ENCODE measurements at regions not wholly inside any gene's neighbourhood (a gene's known extent, or its start where the extent isn't known, plus 50 kb on each side); places are given as distances from the start of the nearest gene placed in this dataset.

GRCh38 chr11:70828593-70829082 is 423.7 kb downstream of the SHANK2 start:
- DNase-seq (ENCODE audit: low read depth, low spot score): no peak
- no peak overlapping the region for H3K4me3 ChIP-seq (ENCODE audit: low read length)

GRCh38 chr11:70829134-70829885 is 423.1 kb downstream of the SHANK2 start:
- no peak overlapping the region for H3K4me3 ChIP-seq (ENCODE audit: low read length)
- no peak for DNase-seq (ENCODE audit: low read depth, low spot score)

GRCh38 chr11:70829886-70830272 is 422.5 kb downstream of the SHANK2 start:
- no peak overlapping the region for H3K4me3 ChIP-seq (ENCODE audit: low read length)
- DNase-seq (ENCODE audit: low read depth, low spot score): no peak

DNA sequence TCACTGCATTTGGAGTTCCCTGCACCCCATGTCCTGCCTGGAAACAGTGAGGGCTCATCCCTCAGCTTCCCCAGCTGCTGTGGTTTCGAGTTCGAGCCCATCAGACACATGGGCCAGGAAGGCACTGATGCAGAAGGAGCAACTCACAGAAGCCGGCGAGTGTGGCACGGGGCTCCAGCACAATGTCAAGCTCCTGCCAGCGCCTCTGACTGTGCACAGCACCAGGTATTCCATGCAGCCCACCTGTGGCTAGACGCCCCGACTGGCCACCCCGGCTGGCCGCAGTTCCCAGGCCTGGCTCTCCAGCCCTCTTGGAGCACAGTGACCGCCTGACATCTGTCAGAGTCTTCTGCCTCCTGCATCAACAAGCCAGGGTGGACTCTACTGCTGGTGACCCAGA is 419.4 kb downstream of the SHANK2 start:
- DNase-seq (ENCODE audit: low read depth, low spot score): no peak
- H3K4me3 ChIP-seq (ENCODE audit: low read length): no peak overlapping the region

GRCh38 chr11:70833554-70833953 is 418.8 kb downstream of the SHANK2 start:
- DNase-seq (ENCODE audit: low read depth, low spot score): no peak
- no peak overlapping the region for H3K4me3 ChIP-seq (ENCODE audit: low read length)

DNA sequence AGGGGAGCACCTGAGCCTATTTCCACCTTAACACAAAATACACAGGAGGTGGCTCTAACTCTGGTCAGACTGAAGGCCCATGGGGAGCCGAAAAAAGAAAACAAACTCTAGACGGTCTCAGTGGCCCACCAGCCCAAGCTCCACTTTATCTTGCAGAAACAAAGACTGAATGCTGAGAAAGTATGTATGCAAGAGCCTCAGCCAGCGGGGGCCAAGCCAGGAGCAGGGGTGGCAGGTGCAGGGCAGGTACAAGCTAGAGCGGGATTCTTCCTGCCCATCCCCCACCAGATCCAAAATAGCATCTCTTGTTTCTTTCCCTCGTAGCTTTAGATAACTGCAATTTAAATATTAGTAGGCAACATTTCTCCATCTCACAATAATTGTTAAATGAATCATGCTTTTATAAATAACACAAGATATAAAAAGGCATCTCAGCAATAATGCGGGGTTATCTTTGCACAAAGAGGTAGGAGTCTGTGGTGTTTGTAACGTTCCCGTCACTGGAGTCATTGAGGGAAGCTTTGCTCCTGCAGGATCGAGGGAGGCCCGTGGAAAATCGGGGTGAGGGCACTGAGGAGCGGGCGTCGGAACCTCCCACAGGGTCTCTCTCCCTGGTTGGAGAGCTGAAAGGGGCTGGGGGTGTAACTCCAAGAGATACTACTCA is 418.0 kb downstream of the SHANK2 start:
- no peak for DNase-seq (ENCODE audit: low read depth, low spot score)
- no peak overlapping the region for H3K4me3 ChIP-seq (ENCODE audit: low read length)

- no peak overlapping the region for H3K4me3 ChIP-seq (ENCODE audit: low read length)
- no peak for DNase-seq (ENCODE audit: low read depth, low spot score)
These were observed 417.3 kb downstream of the SHANK2 start for GRCh38 chr11:70834984-70835560.

DNA sequence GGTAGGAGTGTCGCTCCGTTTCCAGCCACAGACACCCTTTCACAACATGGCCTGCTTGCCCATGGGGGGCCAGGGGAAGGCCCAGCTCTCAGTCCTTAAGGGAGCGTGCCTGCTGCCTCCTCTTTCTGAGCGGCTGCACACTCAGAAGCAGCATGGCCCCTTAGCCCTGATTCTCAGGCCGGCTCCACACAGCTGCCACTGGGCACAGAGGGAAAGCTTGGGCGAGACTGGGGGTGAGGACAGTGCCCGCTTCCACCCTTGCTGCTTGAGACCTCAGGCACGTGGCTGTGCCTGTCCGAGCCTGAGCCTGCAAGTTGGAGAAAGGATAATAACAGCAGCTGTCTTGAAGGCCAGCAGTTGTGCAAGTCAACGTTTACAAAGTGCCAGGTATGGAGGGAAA is 416.3 kb downstream of the SHANK2 start:
- no peak for DNase-seq (ENCODE audit: low read depth, low spot score)
- H3K4me3 ChIP-seq (ENCODE audit: low read length): no peak overlapping the region

DNA sequence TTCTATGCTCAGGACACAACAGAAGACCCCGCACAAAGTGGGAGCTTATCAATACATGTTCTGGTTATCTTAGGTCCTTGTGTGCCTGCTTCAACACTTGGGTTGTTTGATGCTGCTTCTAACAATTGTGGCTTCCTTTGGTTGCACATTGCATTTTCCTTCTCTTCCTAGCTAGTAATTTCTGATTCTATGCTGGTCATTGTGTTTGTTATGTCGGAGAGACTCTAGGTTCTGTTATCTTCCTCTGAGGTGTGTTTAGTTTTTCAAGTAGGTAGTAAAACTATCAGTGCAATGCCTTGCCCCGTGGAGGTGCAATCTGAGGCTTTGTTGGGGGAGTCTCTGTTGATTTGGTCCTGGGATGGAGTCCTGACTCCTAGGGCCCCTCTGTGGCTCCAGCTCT is 414.2 kb downstream of the SHANK2 start:
- H3K4me3 ChIP-seq (ENCODE audit: low read length): no peak overlapping the region
- no peak for DNase-seq (ENCODE audit: low read depth, low spot score)

DNA sequence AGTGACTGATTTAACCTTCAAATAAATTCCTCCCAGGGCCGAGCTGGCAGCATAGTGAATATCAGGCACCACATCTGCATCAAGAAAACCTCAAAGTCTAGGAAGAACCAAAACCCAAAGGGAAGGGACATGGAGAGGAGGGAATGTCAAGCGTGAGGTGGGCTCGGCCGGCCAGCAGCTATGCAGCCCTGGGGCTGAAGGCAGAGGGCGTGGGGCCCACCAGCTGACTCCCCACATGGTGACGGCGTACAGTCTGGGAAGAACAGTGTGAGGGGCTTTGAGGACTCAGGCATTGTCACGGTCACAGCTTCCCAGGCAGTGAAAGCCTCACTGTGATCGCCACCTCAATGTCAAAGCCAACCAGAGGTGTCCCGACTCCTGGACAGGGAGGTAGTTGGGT is 412.5 kb downstream of the SHANK2 start:
- H3K4me3 ChIP-seq (ENCODE audit: low read length): no peak overlapping the region
- no peak for DNase-seq (ENCODE audit: low read depth, low spot score)

DNA sequence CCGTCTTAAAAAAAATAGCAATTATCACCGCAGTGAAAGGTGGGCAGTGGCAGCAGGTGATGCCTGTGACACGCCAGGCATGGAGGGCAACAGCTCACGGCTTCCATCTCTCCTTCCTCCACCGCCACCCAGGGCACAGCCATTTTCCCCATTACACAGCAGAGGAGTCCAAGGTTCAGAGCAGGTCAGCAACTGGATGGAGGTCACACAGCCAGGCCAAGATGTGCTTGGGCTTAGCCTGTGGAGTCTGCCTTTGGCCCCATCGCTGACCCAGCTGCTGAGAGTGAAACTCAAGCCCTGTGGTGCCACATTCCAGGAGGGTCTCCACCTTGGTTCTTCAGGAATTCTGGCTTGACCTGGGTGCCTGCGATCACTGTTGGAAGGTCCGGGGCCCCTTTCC is 411.1 kb downstream of the SHANK2 start:
- DNase-seq (ENCODE audit: low read depth, low spot score): no peak
- no peak overlapping the region for H3K4me3 ChIP-seq (ENCODE audit: low read length)

DNA sequence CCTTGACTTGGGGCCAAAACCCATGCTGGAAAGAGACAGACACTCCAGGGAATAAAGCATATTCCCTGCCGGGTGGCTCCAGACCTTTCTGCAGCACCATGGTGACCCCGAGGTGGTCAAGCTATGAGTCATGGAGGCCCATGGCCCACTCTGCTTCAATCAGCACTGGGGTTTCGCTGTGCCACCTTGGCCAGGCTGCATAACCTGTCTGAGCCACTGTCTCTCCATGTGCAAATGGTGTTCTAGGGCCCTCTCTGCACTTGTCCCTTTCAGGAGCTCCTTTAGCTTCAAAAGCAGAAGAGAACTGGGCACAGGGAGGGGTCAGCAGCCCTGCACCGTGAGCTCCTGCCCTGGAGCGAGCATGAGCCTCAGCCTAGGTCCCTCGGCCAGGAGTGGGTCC is 410.1 kb downstream of the SHANK2 start:
- no peak overlapping the region for H3K4me3 ChIP-seq (ENCODE audit: low read length)
- no peak for DNase-seq (ENCODE audit: low read depth, low spot score)

- DNase-seq (ENCODE audit: low read depth, low spot score): no peak
- H3K4me3 ChIP-seq (ENCODE audit: low read length): no peak overlapping the region
These were observed 409.7 kb downstream of the SHANK2 start for GRCh38 chr11:70842701-70843100.

DNA sequence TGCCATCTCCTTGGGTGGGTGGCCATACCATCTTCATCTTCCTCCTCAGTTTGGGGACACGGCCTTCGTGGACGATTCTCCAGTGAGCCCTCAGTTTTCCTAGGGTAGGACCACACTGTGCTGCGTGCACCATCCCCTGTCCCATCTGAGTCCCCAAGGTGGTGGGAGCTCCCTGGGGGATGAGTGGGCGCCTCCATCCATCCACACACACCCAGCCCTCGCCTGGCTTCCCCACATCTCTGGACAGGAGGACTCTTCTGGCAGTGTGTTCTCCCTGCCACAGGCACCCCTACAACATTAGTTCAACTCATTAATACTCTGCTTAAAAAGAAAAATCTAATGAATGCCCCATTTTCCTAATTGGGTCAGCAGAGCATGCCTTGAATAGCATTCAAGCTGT is 408.5 kb downstream of the SHANK2 start:
- no peak overlapping the region for H3K4me3 ChIP-seq (ENCODE audit: low read length)
- no peak for DNase-seq (ENCODE audit: low read depth, low spot score)

DNA sequence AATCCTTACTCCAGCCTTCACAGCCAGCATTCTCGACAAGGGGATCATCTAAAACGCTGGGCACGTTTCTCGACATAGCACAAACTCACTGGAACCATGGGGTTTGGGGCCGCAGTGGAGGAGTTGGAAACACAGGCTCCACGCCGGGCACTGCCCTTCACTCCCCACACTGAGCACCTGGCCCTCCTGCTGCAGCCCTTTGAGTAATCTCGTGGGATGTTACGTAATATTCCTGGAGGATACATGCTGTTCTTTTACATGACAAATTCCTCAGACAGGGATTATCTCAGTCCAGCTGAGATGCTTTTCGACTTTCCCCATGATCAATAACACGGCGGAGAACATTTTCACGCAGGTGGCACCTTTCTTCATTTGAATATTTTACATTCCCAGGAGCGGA is 408.0 kb downstream of the SHANK2 start:
- H3K4me3 ChIP-seq (ENCODE audit: low read length): no peak overlapping the region
- no peak for DNase-seq (ENCODE audit: low read depth, low spot score)

DNA sequence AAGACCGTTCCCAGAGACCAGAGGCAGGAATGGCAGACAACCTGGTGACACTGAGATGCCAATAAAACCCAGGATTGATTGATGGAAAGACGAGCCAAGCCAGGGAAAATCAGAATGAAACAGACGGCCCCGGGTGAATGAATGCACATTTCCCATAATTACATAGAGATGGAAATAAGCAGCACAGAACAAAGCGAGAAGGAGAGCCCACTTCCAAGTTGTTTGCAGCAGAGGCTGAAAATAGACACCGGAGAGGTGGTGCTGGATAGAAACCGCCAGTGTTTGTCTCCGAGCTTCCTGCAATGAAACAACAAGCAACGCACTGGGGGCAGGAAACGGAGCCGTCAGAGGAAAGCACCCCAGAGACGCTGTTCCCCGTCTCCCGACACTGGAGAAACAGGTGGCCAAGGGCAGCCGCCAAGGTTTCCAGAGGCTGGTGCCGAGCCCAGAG is 406.8 kb downstream of the SHANK2 start:
- no peak for DNase-seq (ENCODE audit: low read depth, low spot score)
- H3K4me3 ChIP-seq (ENCODE audit: low read length): no peak overlapping the region

GRCh38 chr11:70846781-70847655 is 405.4 kb downstream of the SHANK2 start:
- no peak overlapping the region for H3K4me3 ChIP-seq (ENCODE audit: low read length)
- no peak for DNase-seq (ENCODE audit: low read depth, low spot score)

DNA sequence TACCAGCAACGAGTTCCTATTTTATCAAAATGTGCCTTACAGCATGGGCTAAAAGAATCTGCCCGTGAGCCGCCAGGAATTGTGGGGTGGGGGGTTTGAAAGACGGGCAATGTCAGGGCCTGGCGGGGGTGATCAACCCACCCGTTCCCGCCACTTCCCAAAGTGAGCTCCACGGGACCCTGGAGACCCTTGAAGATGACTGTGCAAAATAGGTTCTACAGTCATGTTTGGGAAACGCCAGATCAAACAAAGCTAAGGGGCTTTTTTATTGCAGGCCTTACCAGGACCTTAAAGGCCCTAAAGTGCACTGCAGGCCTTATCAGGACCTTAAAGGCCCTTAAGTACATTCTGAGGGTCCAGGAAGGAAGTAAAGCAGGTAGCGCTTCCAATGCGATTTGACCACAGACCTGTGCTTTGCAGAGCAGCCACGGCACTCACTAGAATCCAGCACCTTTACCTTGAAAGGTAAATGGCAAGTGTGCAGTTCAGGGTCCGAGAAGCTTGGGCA is 404.1 kb downstream of the SHANK2 start:
- H3K4me3 ChIP-seq (ENCODE audit: low read length): no peak overlapping the region
- no peak for DNase-seq (ENCODE audit: low read depth, low spot score)

DNA sequence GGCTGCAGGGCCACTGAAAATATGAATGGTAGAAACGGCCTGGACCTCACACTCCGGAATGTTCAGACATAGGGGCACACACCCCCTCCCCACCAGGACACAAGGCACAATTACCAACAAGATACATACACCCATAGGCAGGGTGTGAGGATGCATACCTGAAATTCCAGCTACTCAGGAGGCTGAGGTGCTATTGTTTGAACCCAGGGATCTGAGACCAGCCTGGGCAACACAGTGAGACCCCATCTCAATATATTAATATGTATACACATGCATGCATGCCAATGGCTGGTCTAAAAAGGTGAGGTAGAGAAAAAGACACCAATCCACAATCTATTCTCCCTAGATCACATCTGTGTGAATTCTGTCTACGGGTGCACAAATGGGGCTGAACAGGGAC is 403.3 kb downstream of the SHANK2 start:
- no peak for DNase-seq (ENCODE audit: low read depth, low spot score)
- no peak overlapping the region for H3K4me3 ChIP-seq (ENCODE audit: low read length)

Data from Jurkat, Clone E6-1 (cell line).